K562 (cell line): ENCODE measurements at regions not wholly inside any gene's neighbourhood (a gene's known extent, or its start where the extent isn't known, plus 50 kb on each side); places are given as distances from the start of the nearest gene placed in this dataset.

Experiments used
- ATAC-seq: fragments of 200-7000 bp; cut with Tn5 transposase; 3 replicates; pipeline ENCODE4 v1.9.1; 2020; ENCODE audit warnings: moderate library complexity
- BruUV-seq: library from RNA; stranded (reverse); fragments of 400-500 nt; replicated peaks from 2 replicates; lab custom pipeline; 2021; lab: Mats Ljungman, UMichigan
- CTCF ChIA-PET: fragments of 300-600 bp; formaldehyde crosslinking; extraction: SDS; loops from one replicate; lab custom pipeline; 2021; ENCODE audit warnings: low intra/inter-chr PET ratio; lab: Yijun Ruan, JAX
- POLR2A ChIA-PET: fragments of 300-600, 350-650 bp; sonication (Branson Sonifier 250); formaldehyde crosslinking; extraction: SDS; loops from one replicate; lab custom pipeline; 2021; ENCODE audit warnings: antibody characterized with exemption, inconsistent platforms; lab: Yijun Ruan, JAX
- DNase-seq, 4 experiments: peaks; one replicate each; pipeline versions ENCODE4 v3.0.0 to v3.0.0-alpha.2; 2011 to 2018; ENCODE audit warnings: low spot score in 3 of 4, mixed read lengths in 3 of 4; ENCODE audit errors: extremely low read depth in 1 of 4
- FAIRE-seq: peaks from 2 replicates; lab custom pipeline; 2011; peaks lifted over from hg19 to GRCh38; lab: Jason Lieb, UNC
- H2AFZ ChIP-seq: 2 replicates; pipeline ENCODE4 v1.6.0; 2011; ENCODE audit warnings: low read depth, low read length, control low read depth, inconsistent platforms
- H3K27ac ChIP-seq: fragments of 200-600 bp; 3 replicates; pipeline ENCODE4 v1.8.0; 2011; ENCODE audit warnings: low read depth, mild to moderate bottlenecking, control low read depth, inconsistent platforms, low read length, moderate library complexity, mixed read lengths; ENCODE audit errors: extremely low read depth
- H3K27me3 ChIP-seq, 2 experiments: fragments of 300-600 bp in 1 of 2; 2 replicates in 1 of 2; 3 replicates in 1 of 2; pipeline versions ENCODE4 v1.6.0 to v1.8.0; 2011; ENCODE audit warnings: inconsistent platforms in 2 of 2, low read length in 2 of 2, mild to moderate bottlenecking in 1 of 2, mixed read lengths in 1 of 2, moderate library complexity in 1 of 2; ENCODE audit not compliant: control insufficient read depth in 2 of 2, insufficient read depth in 2 of 2
- H3K36me3 ChIP-seq: fragments of 300-600 bp; 3 replicates; pipeline ENCODE4 v1.8.0; 2011; ENCODE audit warnings: mild to moderate bottlenecking, low read length, inconsistent platforms; ENCODE audit not compliant: control insufficient read depth, insufficient read depth
- H3K4me1 ChIP-seq, 2 experiments: fragments of 200-600 bp in 1 of 2; replicated peaks in 1 of 2; 2 replicates in 1 of 2; 3 replicates in 1 of 2; pipeline versions ENCODE4 v1.5.1 to v1.8.0; 2011; ENCODE audit warnings: inconsistent platforms in 2 of 2, low read length in 2 of 2, mild to moderate bottlenecking in 1 of 2, mixed read lengths in 1 of 2, moderate library complexity in 1 of 2; ENCODE audit not compliant: control insufficient read depth in 2 of 2, insufficient read depth in 2 of 2
- H3K4me2 ChIP-seq: 2 replicates; pipeline ENCODE4 v1.6.1; 2011; ENCODE audit warnings: low read length, control low read depth, inconsistent platforms, mixed read lengths; ENCODE audit not compliant: insufficient read depth
- H3K4me3 ChIP-seq: fragments of 200-600 bp; sonication (generic), shearing (Covaris generic); 2 replicates; pipeline ENCODE4 v1.5.1; 2016; ENCODE audit warnings: control low read depth, inconsistent platforms
- H3K79me2 ChIP-seq: fragments of 200-600 bp; 3 replicates; pipeline ENCODE4 v1.8.0; 2011; ENCODE audit warnings: low read length, inconsistent platforms; ENCODE audit not compliant: control insufficient read depth, insufficient read depth
- H3K9ac ChIP-seq, 2 experiments: 2 replicates each; pipeline versions ENCODE4 v1.6.0 to v1.6.1; 2011; ENCODE audit warnings: low read depth in 2 of 2, low read length in 2 of 2, control low read depth in 1 of 2, inconsistent platforms in 1 of 2, mild to moderate bottlenecking in 1 of 2, mixed read lengths in 1 of 2; ENCODE audit not compliant: insufficient read depth in 1 of 2
- H3K9me1 ChIP-seq: one replicate; pipeline ENCODE4 v1.6.0; 2011; ENCODE audit warnings: inconsistent platforms, mild to moderate bottlenecking, low read length, moderate library complexity; ENCODE audit not compliant: control insufficient read depth, insufficient read depth
- H3K9me3 ChIP-seq: replicated peaks from 2 replicates; pipeline ENCODE4 v1.5.1; 2011; ENCODE audit warnings: low read depth, low read length, inconsistent platforms; ENCODE audit not compliant: control insufficient read depth, insufficient read depth
- H4K20me1 ChIP-seq: replicated peaks from 2 replicates; pipeline ENCODE4 v1.6.1; 2011; ENCODE audit warnings: low read length, inconsistent platforms, mixed read lengths; ENCODE audit not compliant: control insufficient read depth, insufficient read depth
- ESRRB ChIP-seq: fragments of 250-450 bp; sonication (Bioruptor Pico); IDR thresholded peaks from 2 replicates; pipeline ENCODE4 v1.5.0; 2020; ENCODE audit warnings: mild to moderate bottlenecking, moderate library complexity, borderline replicate concordance
- MTA3 ChIP-seq: fragments of 450-650 bp; formaldehyde crosslinking; IDR thresholded peaks from 2 replicates; pipeline ENCODE4 v1.6.1; 2017; ENCODE audit warnings: mild to moderate bottlenecking, borderline replicate concordance
- NFE2L1 ChIP-seq: fragments of 450-650 bp; IDR thresholded peaks from 2 replicates; pipeline ENCODE4 v1.6.1; 2016; ENCODE audit warnings: missing genetic modification characterization, low read depth, mild to moderate bottlenecking, missing compliant biosample characterization, moderate library complexity, borderline replicate concordance
- POLR2G ChIP-seq: fragments of 200-400 bp; formaldehyde crosslinking; IDR thresholded peaks from 2 replicates; pipeline ENCODE4 v1.6.1; 2017; ENCODE audit warnings: low read depth, mild to moderate bottlenecking, antibody characterized with exemption, low read length, moderate library complexity
- PTBP1 ChIP-seq: fragments of 200-400 bp; formaldehyde crosslinking; IDR thresholded peaks from 2 replicates; pipeline ENCODE4 v1.6.1; 2017; ENCODE audit warnings: low read depth, low read length
- SRSF1 ChIP-seq: fragments of 200-400 bp; formaldehyde crosslinking; IDR thresholded peaks from 2 replicates; pipeline ENCODE4 v1.6.1; 2017; ENCODE audit warnings: mild to moderate bottlenecking, low read depth, low read length, moderate library complexity
- SRSF7 ChIP-seq: fragments of 200-400 bp; formaldehyde crosslinking; optimal IDR thresholded peaks from 2 replicates; pipeline ENCODE3; 2017; ENCODE audit warnings: mild to moderate bottlenecking, low read depth, low read length
- STAG1 ChIP-seq: sonication (generic); formaldehyde crosslinking; IDR thresholded peaks from 2 replicates; pipeline ENCODE4 v1.5.0; 2020; ENCODE audit warnings: missing genetic modification reagents, borderline replicate concordance
- TOE1 ChIP-seq, 2 experiments: fragments of 450-650 bp in 1 of 2; sonication (generic) in 1 of 2; formaldehyde crosslinking in 1 of 2; IDR thresholded peaks; 2 replicates each; pipeline versions ENCODE4 v1.7.1 to v1.8.0; 2016 to 2022; ENCODE audit warnings: borderline replicate concordance in 2 of 2, mild to moderate bottlenecking in 2 of 2, antibody characterized with exemption in 1 of 2, inconsistent platforms in 1 of 2, low read depth in 1 of 2, missing genetic modification reagents in 1 of 2, moderate library complexity in 1 of 2
- ZNF263 ChIP-seq: sonication (generic); formaldehyde crosslinking; IDR thresholded peaks from 2 replicates; pipeline ENCODE4 v1.8.0; 2022; ENCODE audit warnings: mild to moderate bottlenecking, missing genetic modification reagents, borderline replicate concordance
- ZNF699 ChIP-seq: fragments of 250-450 bp; sonication (Bioruptor Pico); IDR thresholded peaks from 2 replicates; pipeline ENCODE4 v1.8.0; 2021; ENCODE audit warnings: mild to moderate bottlenecking, moderate library complexity; ENCODE audit not compliant: insufficient replicate concordance
- ZNF764 ChIP-seq: fragments of 250-450 bp; sonication (Bioruptor Pico); IDR thresholded peaks from 2 replicates; pipeline ENCODE4 v1.4.0; 2020; ENCODE audit warnings: low read depth, mild to moderate bottlenecking, moderate library complexity
- ZNF77 ChIP-seq: fragments of 250-450 bp; sonication (Bioruptor Pico); IDR thresholded peaks from 2 replicates; pipeline ENCODE4 v1.5.0; 2020
- WGBS: fragments of 100-300 bp; shearing (Covaris generic); methylation state at CpG from one replicate; pipeline ENCODE4 v1.1.6; 2016; ENCODE audit warnings: low coverage, mixed read lengths; ENCODE audit not compliant: insufficient coverage; ENCODE audit errors: missing lambda C conversion rate; 5-methylcytosine and 5-hydroxymethylcytosine counted together
- in situ Hi-C: fragments of 300-500 bp; cut with MboI; formaldehyde crosslinking; loops from 4 replicates; pipeline ENCODE4 v1.15.0; 2018; ENCODE audit warnings: inconsistent platforms, mixed read lengths
- intact Hi-C: fragments of 100-400 bp; cut with micrococcal nuclease; formaldehyde crosslinking; loops from 2 replicates; pipeline ENCODE4 v1.14.2; 2022
- TF ChIP-seq, protein P1 (sequence below): fragments of 450-650 bp; conservative IDR thresholded peaks from 2 replicates; pipeline ENCODE4 v1.6.1; 2016; ENCODE audit warnings: missing genetic modification characterization, low read depth, mild to moderate bottlenecking, missing compliant biosample characterization, moderate library complexity
- TF ChIP-seq, protein P2 (sequence below): sonication (generic); formaldehyde crosslinking; IDR thresholded peaks from 2 replicates; pipeline ENCODE4 v1.8.0; 2022; ENCODE audit warnings: missing genetic modification reagents, mild to moderate bottlenecking, borderline replicate concordance
- TF ChIP-seq, protein P3 (sequence below): IDR thresholded peaks from 2 replicates; pipeline ENCODE4 v1.6.1; 2012; ENCODE audit warnings: low read depth, low read length, improper control_type of control experiment, borderline replicate concordance

DNA sequence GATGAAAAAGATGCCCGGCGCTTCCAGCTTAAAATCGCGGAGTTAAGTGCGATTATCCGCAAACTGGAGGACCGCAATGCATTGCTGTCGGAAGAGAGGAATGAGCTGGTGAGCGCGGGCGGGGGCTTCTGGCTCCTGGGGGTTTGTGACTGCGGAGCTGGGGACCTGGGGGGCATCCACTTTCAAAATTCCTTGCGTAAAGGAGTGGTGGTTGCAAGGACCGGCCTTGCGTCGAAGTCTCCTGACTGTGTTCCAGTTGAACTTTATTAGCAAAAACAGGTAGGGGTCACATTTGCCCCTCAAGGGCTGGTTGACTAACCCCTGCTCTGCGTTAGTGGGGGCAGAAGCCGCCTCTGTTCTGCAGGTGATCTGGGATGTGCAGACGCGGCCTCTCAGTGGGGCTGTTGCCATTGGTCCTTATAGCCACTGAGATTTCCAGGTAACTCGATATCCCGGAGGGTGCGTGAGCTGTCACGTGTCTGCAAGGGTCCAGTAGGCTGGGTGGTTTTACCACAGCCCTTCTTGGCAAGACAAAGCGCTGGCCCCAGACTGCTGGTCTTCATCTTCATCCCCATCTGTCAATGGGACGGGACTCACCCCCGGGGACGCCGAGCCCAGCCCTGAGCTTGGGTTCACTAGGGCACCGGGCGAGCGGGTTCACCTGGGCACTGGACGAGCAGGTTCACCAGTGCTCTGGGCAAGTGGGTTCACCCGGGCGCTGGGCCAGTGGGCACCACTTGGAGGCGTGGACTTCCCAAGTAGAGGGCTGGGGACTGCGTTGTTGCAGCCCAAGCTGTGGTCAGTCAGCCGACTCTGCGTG is 51.5 kb upstream of the DPYSL4 start:
- Histone ChIP-seq H3K9me1 (no peaks in the 10 kb centered on the region), H4K20me1 (no peaks in the 10 kb centered on the region), H2AFZ (no peak overlapping the region), H3K4me2 (no peak overlapping the region), H3K79me2 (no peaks in the 10 kb centered on the region), H3K9me3 (no peaks in the 10 kb centered on the region), H3K27ac (no peak overlapping the region), H3K4me1 (no peaks in the 10 kb centered on the region), H3K4me3 (no peak overlapping the region), H3K36me3 (no peaks in the 10 kb centered on the region), H3K27me3 (peaks cover 13 to 86% of the 10 kb centered on the region in 2 experiments; a peak in 4 of 5 replicates), H3K9ac (no peak overlapping the region)
- ChIA-PET CTCF (no interaction called here), POLR2A (no interaction called here)
- intact Hi-C loops, result loop anchor here (10.0 kb wide), 1 partner anchor 90 kb away; no protein-coding TSS in a partner anchor
- ATAC-seq (no peak), FAIRE-seq (no peak), DNase-seq (no peak)
- in situ Hi-C loops, result no loop called here
- 17% methylated on average over 26 of the region's 39 CpGs for WGBS
- TF ChIP-seq ZNF77 (CRISPR knock-in tag) (no peak), MTA3 (no peak), SRSF7 (no peak), NFE2L1 (tag) (no peak), POLR2G (no peak), PTBP1 (no peak), SRSF1 (no peak), ZNF263 (CRISPR knock-in tag) (no peak), ESRRB (CRISPR knock-in tag) (no peak), ZNF699 (CRISPR knock-in tag) (no peak), ZNF764 (no peak), STAG1 (CRISPR knock-in tag) (no peak), TOE1 (IDR thresholded peaks at IDR 0.05; ENCODE audit: borderline replicate concordance) (no peak), TOE1 (CRISPR knock-in tag; IDR thresholded peaks at IDR 0.05; ENCODE audit: borderline replicate concordance, low read depth) (no peak)
- TF ChIP-seq, protein P1, sequence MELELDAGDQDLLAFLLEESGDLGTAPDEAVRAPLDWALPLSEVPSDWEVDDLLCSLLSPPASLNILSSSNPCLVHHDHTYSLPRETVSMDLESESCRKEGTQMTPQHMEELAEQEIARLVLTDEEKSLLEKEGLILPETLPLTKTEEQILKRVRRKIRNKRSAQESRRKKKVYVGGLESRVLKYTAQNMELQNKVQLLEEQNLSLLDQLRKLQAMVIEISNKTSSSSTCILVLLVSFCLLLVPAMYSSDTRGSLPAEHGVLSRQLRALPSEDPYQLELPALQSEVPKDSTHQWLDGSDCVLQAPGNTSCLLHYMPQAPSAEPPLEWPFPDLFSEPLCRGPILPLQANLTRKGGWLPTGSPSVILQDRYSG (tag), result no peak
- TF ChIP-seq, protein P2, sequence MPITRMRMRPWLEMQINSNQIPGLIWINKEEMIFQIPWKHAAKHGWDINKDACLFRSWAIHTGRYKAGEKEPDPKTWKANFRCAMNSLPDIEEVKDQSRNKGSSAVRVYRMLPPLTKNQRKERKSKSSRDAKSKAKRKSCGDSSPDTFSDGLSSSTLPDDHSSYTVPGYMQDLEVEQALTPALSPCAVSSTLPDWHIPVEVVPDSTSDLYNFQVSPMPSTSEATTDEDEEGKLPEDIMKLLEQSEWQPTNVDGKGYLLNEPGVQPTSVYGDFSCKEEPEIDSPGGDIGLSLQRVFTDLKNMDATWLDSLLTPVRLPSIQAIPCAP (CRISPR knock-in tag), result no peak
- TF ChIP-seq, protein P3, sequence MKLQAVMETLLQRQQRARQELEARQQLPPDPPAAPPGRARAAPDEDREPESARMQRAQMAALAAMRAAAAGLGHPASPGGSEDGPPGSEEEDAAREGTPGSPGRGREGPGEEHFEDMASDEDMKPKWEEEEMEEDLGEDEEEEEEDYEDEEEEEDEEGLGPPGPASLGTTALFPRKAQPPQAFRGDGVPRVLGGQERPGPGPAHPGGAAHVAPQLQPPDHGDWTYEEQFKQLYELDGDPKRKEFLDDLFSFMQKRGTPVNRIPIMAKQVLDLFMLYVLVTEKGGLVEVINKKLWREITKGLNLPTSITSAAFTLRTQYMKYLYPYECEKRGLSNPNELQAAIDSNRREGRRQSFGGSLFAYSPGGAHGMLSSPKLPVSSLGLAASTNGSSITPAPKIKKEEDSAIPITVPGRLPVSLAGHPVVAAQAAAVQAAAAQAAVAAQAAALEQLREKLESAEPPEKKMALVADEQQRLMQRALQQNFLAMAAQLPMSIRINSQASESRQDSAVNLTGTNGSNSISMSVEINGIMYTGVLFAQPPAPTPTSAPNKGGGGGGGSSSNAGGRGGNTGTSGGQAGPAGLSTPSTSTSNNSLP, result no peak
- no TSS peak for BruUV-seq
